H9 (cell line): ENCODE measurements at regions not wholly inside any gene's neighbourhood (a gene's known extent, or its start where the extent isn't known, plus 50 kb on each side); places are given as distances from the start of the nearest gene placed in this dataset.

Experiments used
- DNase-seq: peaks from one replicate; pipeline ENCODE4 v3.0.0-alpha.2; 2017
- H2AFZ ChIP-seq: one replicate; pipeline ENCODE4 v1.6.1; 2013; ENCODE audit warnings: mild to moderate bottlenecking, low read length, control low read depth, moderate library complexity
- H2AK5ac ChIP-seq: 2 replicates; pipeline ENCODE4 v1.6.1; 2013; ENCODE audit warnings: low read length, control low read depth, mixed read lengths; ENCODE audit not compliant: insufficient read length
- H2BK120ac ChIP-seq: one replicate; pipeline ENCODE4 v1.6.1; 2013; ENCODE audit warnings: low read depth, mild to moderate bottlenecking, low read length, control low read depth, inconsistent platforms; ENCODE audit not compliant: poor library complexity, severe bottlenecking
- H2BK12ac ChIP-seq: 2 replicates; pipeline ENCODE4 v1.6.1; 2013; ENCODE audit warnings: low read length, control low read depth, mixed read lengths, low read depth; ENCODE audit not compliant: insufficient read length
- H2BK15ac ChIP-seq: 2 replicates; pipeline ENCODE4 v1.6.1; 2013; ENCODE audit warnings: low read depth, low read length, control low read depth
- H2BK20ac ChIP-seq: one replicate; pipeline ENCODE4 v1.6.1; 2013; ENCODE audit warnings: low read depth, mild to moderate bottlenecking, low read length, control low read depth, inconsistent platforms; ENCODE audit not compliant: poor library complexity, severe bottlenecking
- H2BK5ac ChIP-seq: 2 replicates; pipeline ENCODE4 v1.6.1; 2013; ENCODE audit warnings: low read length, control low read depth, mixed read lengths; ENCODE audit not compliant: insufficient read length
- H3K14ac ChIP-seq: 2 replicates; pipeline ENCODE4 v1.6.1; 2013; ENCODE audit warnings: low read length, control low read depth; ENCODE audit not compliant: insufficient read depth
- H3K18ac ChIP-seq: 2 replicates; pipeline ENCODE4 v1.6.1; 2013; ENCODE audit warnings: low read depth, mild to moderate bottlenecking, mixed read lengths, low read length, control low read depth; ENCODE audit not compliant: insufficient read length
- H3K23ac ChIP-seq: 2 replicates; pipeline ENCODE4 v1.6.1; 2013; ENCODE audit warnings: low read length, control low read depth, mixed read lengths, low read depth; ENCODE audit not compliant: insufficient read length
- H3K23me2 ChIP-seq: 2 replicates; pipeline ENCODE4 v1.6.1; 2013; ENCODE audit warnings: low read depth, mild to moderate bottlenecking, mixed read lengths, low read length, control low read depth; ENCODE audit not compliant: insufficient read length, poor library complexity, severe bottlenecking
- H3K27ac ChIP-seq: 2 replicates; pipeline ENCODE4 v1.5.1; 2013; ENCODE audit warnings: low read length, control low read depth, mixed read lengths, low read depth; ENCODE audit not compliant: insufficient read length
- H3K27me3 ChIP-seq: 2 replicates; pipeline ENCODE4 v1.6.1; 2013; ENCODE audit warnings: low read length, control low read depth, inconsistent platforms; ENCODE audit not compliant: insufficient read depth
- H3K4ac ChIP-seq: 2 replicates; pipeline ENCODE4 v1.6.1; 2013; ENCODE audit warnings: low read depth, mild to moderate bottlenecking, control low read depth, inconsistent platforms, low read length, moderate library complexity
- H3K4me1 ChIP-seq: 2 replicates; pipeline ENCODE4 v1.6.1; 2013; ENCODE audit warnings: low read length, control low read depth, inconsistent platforms; ENCODE audit not compliant: insufficient read depth
- H3K4me2 ChIP-seq: 2 replicates; pipeline ENCODE4 v1.6.1; 2013; ENCODE audit warnings: low read length, control low read depth, mixed read lengths; ENCODE audit not compliant: insufficient read length, insufficient read depth
- H3K56ac ChIP-seq: 2 replicates; pipeline ENCODE4 v1.6.1; 2013; ENCODE audit warnings: low read depth, mild to moderate bottlenecking, mixed read lengths, low read length, control low read depth; ENCODE audit not compliant: insufficient read length
- H3K79me1 ChIP-seq: 2 replicates; pipeline ENCODE4 v1.6.1; 2013; ENCODE audit warnings: low read depth, mild to moderate bottlenecking, moderate library complexity, low read length, control low read depth, inconsistent platforms; ENCODE audit not compliant: insufficient read depth, poor library complexity, severe bottlenecking
- H3K79me2 ChIP-seq: 2 replicates; pipeline ENCODE4 v1.6.1; 2013; ENCODE audit warnings: low read length, control low read depth, inconsistent platforms; ENCODE audit not compliant: insufficient read depth
- H3K9ac ChIP-seq: 2 replicates; pipeline ENCODE4 v1.6.1; 2013; ENCODE audit warnings: low read length, control low read depth, mixed read lengths; ENCODE audit not compliant: insufficient read length; ENCODE audit errors: extremely low read depth
- H3K9me3 ChIP-seq: one replicate; pipeline ENCODE4 v1.6.1; 2013; ENCODE audit warnings: low read depth, low read length, inconsistent platforms; ENCODE audit not compliant: control insufficient read depth
- H3T11ph ChIP-seq: one replicate; pipeline ENCODE4 v1.6.1; 2013; ENCODE audit warnings: mild to moderate bottlenecking, low read length, control low read depth, inconsistent platforms
- H4K20me1 ChIP-seq: one replicate; pipeline ENCODE4 v1.6.1; 2013; ENCODE audit not compliant: control insufficient read depth, insufficient read length, insufficient read depth
- H4K5ac ChIP-seq: 2 replicates; pipeline ENCODE4 v1.6.1; 2013; ENCODE audit warnings: low read depth, mild to moderate bottlenecking, mixed read lengths, low read length, control low read depth; ENCODE audit not compliant: insufficient read length
- H4K8ac ChIP-seq: replicated peaks from 2 replicates; pipeline ENCODE4 v1.6.1; 2013; ENCODE audit warnings: low read length, control low read depth, mixed read lengths, low read depth; ENCODE audit not compliant: insufficient read length
- H4K91ac ChIP-seq: 2 replicates; pipeline ENCODE4 v1.6.1; 2013; ENCODE audit warnings: low read depth, mild to moderate bottlenecking, moderate library complexity, mixed read lengths, low read length, control low read depth; ENCODE audit not compliant: insufficient read length
- H3K27ac Mint-ChIP-seq, 3 experiments: 2 replicates in 2 of 3; 3 replicates in 1 of 3; pipeline ENCODE4 v1.8.0; 2020 to 2021; ENCODE audit warnings: mixed read lengths in 3 of 3, mild to moderate bottlenecking in 1 of 3, moderate library complexity in 1 of 3
- H3K27me3 Mint-ChIP-seq: 2 replicates; pipeline ENCODE4 v1.8.0; 2021; ENCODE audit warnings: low read depth, mild to moderate bottlenecking, moderate library complexity, mixed read lengths
- H3K36me3 Mint-ChIP-seq, 3 experiments: 2 replicates in 2 of 3; 3 replicates in 1 of 3; pipeline ENCODE4 v1.8.0; 2020 to 2021; ENCODE audit warnings: low read depth in 3 of 3, mixed read lengths in 3 of 3; ENCODE audit not compliant: insufficient read depth in 1 of 3
- H3K4me1 Mint-ChIP-seq, 2 experiments: 2 replicates each; pipeline ENCODE4 v1.8.0; 2020; ENCODE audit warnings: mixed read lengths in 2 of 2
- H3K4me3 Mint-ChIP-seq, 2 experiments: 2 replicates in 1 of 2; 3 replicates in 1 of 2; pipeline ENCODE4 v1.8.0; 2020 to 2021; ENCODE audit warnings: mild to moderate bottlenecking in 2 of 2, mixed read lengths in 2 of 2, moderate library complexity in 1 of 2
- H3K9me3 Mint-ChIP-seq, 2 experiments: 2 replicates in 1 of 2; 3 replicates in 1 of 2; pipeline ENCODE4 v1.8.0; 2020; ENCODE audit warnings: mild to moderate bottlenecking in 2 of 2, mixed read lengths in 2 of 2, moderate library complexity in 1 of 2
- CTCF ChIP-seq: fragments of 200-600 bp; sonication (generic); conservative IDR thresholded peaks from 3 replicates; pipeline ENCODE4 v1.8.0; 2021; ENCODE audit warnings: antibody characterized with exemption, mild to moderate bottlenecking
- WGBS: extraction: QIAGEN DNeasy Blood & Tissue Kit; methylation state at CpG from one replicate; pipeline ENCODE4 v1.1.7; 2013; ENCODE audit warnings: missing lambda C conversion rate, low lambda C conversion rate, mixed read lengths; ENCODE audit not compliant: insufficient read length; ENCODE audit errors: extremely low coverage; 5-methylcytosine and 5-hydroxymethylcytosine counted together

- Histone ChIP-seq H4K5ac (no peak overlapping the region), H3T11ph (no peak overlapping the region), H3K9ac (no peak overlapping the region), H3K4me2 (no peak overlapping the region), H2BK5ac (no peak overlapping the region), H2BK120ac (no peak overlapping the region), H2AFZ (no peak overlapping the region), H4K8ac (no peak overlapping the region), H3K23me2 (no peaks in the 10 kb centered on the region), H2BK20ac (no peak overlapping the region), H2BK15ac (no peak overlapping the region), H3K27ac (no peak overlapping the region), H4K91ac (no peak overlapping the region), H2BK12ac (no peak overlapping the region), H3K79me1 (no peaks in the 10 kb centered on the region), H3K56ac (no peak overlapping the region), H3K23ac (no peak overlapping the region), H3K9me3 (no peaks in the 10 kb centered on the region), H3K27me3 (no peaks in the 10 kb centered on the region), H3K4ac (no peak overlapping the region), H3K14ac (no peak overlapping the region), H2AK5ac (no peak overlapping the region), H3K79me2 (no peaks in the 10 kb centered on the region), H3K18ac (no peak overlapping the region), H3K4me1 (no peaks in the 10 kb centered on the region), H4K20me1 (no peaks in the 10 kb centered on the region)
- no CpG with 5 or more reads among the region's 3 CpGs for WGBS
- Mint-ChIP-seq H3K4me3 (no peak overlapping the region), H3K27ac (0 out of 7 replicates have a peak overlapping the region, but pooled peaks of 1 of the 3 experiments have one; percentile 16), H3K36me3 (no peaks in the 10 kb centered on the region), H3K9me3 (no peaks in the 10 kb centered on the region), H3K27me3 (no peaks in the 10 kb centered on the region), H3K4me1 (peaks cover 2 to 3% of the 10 kb centered on the region in 2 experiments; a peak in 3 of 4 replicates)
- TF ChIP-seq CTCF: no peak
- no peak for DNase-seq
These were observed 504.9 kb upstream of the MARCKS start for GRCh38 chr6:113352029-113352801.
